ENCODE measurements at regions not wholly inside any gene's neighbourhood (a gene's known extent, or its start where the extent isn't known, plus 50 kb on each side); places are given as distances from the start of the nearest gene placed in this dataset.

DNA sequence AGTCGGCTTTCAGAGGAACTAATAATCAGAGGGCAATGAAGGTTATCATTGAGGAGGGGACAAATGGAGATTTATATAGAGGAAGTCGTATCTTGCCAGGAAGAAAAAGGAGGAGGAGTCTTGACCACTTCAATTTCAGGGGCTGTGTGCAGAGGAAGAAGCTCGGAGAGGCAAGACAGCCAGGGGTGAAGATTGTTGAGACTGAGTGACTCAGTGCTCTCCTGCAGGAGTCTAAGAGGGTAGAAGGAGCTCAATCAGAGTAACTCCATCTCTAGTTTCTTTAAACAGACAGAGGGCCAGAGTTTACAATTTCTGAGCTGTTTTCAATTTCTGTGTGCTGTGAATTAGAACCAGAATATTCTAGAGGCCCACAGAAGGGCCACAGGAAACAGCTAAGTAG lies 439.3 kb upstream of the PRICKLE1 start:
- peaks cover 11% of the 10 kb centered on the region for H3K9me3 Mint-ChIP-seq

DNA sequence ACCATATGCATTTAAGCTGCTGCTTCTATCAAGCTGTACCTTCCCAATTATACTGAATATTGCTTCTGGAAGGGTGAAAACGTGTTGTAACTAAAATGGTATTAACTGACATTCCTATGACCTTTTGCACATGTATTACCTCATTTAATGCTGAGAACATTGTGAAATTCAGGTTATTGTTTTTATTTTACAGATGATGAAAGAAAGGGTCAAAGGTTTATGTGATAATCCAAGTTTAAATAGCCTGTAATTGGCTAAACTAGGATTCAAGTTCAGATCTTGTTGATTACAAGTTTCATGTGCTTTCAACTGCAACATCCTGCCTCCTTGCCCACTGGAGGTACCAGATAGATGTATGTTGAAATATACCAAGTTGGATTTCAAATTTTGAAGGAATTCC lies 433.3 kb upstream of the PRICKLE1 start:
- Mint-ChIP-seq H3K9me3 (no peaks in the 10 kb centered on the region), H3K4me1 (no peaks in the 10 kb centered on the region), H3K27ac (ENCODE audit: unreplicated experiment) (no peak overlapping the region), H3K36me3 (ENCODE audit: low read depth) (no peaks in the 10 kb centered on the region), H3K27me3 (ENCODE audit: low read depth) (no peaks in the 10 kb centered on the region), H3K4me3 (no peak overlapping the region)
- DNase-seq (ENCODE audit: low read depth, low spot score) = no peak
- TF ChIP-seq, protein P1, sequence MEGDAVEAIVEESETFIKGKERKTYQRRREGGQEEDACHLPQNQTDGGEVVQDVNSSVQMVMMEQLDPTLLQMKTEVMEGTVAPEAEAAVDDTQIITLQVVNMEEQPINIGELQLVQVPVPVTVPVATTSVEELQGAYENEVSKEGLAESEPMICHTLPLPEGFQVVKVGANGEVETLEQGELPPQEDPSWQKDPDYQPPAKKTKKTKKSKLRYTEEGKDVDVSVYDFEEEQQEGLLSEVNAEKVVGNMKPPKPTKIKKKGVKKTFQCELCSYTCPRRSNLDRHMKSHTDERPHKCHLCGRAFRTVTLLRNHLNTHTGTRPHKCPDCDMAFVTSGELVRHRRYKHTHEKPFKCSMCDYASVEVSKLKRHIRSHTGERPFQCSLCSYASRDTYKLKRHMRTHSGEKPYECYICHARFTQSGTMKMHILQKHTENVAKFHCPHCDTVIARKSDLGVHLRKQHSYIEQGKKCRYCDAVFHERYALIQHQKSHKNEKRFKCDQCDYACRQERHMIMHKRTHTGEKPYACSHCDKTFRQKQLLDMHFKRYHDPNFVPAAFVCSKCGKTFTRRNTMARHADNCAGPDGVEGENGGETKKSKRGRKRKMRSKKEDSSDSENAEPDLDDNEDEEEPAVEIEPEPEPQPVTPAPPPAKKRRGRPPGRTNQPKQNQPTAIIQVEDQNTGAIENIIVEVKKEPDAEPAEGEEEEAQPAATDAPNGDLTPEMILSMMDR (conservative IDR thresholded peaks at IDR 0.05) = no peak

More for the DNA sequence above, 439.3 kb upstream of the PRICKLE1 start:
- peaks cover 2% of the 10 kb centered on the region for H3K36me3 Mint-ChIP-seq (ENCODE audit: low read depth)
- H3K27ac Mint-ChIP-seq (ENCODE audit: unreplicated experiment) = no peak overlapping the region
- H3K4me3 Mint-ChIP-seq = no peak overlapping the region
- no peaks in the 10 kb centered on the region for H3K4me1 Mint-ChIP-seq
- no peaks in the 10 kb centered on the region for H3K27me3 Mint-ChIP-seq (ENCODE audit: low read depth)
- no peak for DNase-seq (ENCODE audit: low read depth, low spot score)
- TF ChIP-seq, protein P1 (conservative IDR thresholded peaks at IDR 0.05) = no peak

- H3K4me3 Mint-ChIP-seq = no peak overlapping the region
These were observed 425.7 kb upstream of the PRICKLE1 start for GRCh38 chr12:43015090-43015737.

DNA sequence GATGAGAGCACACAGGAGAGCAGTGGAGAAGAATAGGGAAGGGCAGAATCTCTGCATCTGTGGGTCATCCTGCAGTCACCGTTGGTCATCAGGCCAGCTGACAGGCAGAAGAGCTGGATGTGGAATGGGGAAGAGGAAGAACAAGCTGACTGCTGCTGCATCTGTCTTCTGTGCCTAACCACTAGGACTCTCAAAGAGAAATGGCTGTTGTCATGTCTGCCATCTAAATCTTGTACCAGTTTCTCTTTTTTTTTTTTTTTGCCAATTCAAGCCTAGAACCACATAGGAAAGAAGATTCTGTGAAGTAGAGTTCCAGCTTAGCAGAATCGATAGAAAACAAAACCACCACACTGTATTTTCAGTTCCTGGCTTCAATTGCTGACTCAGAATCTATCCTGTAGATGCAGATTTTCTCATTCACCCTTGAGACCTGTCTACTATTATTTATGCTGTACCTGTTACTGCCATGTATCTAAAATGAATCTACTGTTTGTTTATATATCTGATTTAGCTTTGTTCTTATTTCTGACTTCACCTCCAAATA lies 421.9 kb upstream of the PRICKLE1 start:
- H3K27me3 Mint-ChIP-seq (ENCODE audit: low read depth) = no peaks in the 10 kb centered on the region
- no peak overlapping the region for H3K4me3 Mint-ChIP-seq
- peaks cover 18% of the 10 kb centered on the region for H3K4me1 Mint-ChIP-seq
- no peak for DNase-seq (ENCODE audit: low read depth, low spot score)
- peaks cover 9% of the 10 kb centered on the region for H3K36me3 Mint-ChIP-seq (ENCODE audit: low read depth)
- TF ChIP-seq, protein P1 (conservative IDR thresholded peaks at IDR 0.05) = no peak
- H3K27ac Mint-ChIP-seq (ENCODE audit: unreplicated experiment) = no peak overlapping the region
- peaks cover 14% of the 10 kb centered on the region for H3K9me3 Mint-ChIP-seq

More at GRCh38 chr12:43015090-43015737, 425.7 kb upstream of the PRICKLE1 start:
- TF ChIP-seq, protein P1 (conservative IDR thresholded peaks at IDR 0.05) = no peak
- Mint-ChIP-seq H3K27me3 (ENCODE audit: low read depth) (no peaks in the 10 kb centered on the region), H3K9me3 (peaks cover 9% of the 10 kb centered on the region), H3K27ac (ENCODE audit: unreplicated experiment) (no peak overlapping the region), H3K4me1 (no peaks in the 10 kb centered on the region), H3K36me3 (ENCODE audit: low read depth) (peaks cover 9% of the 10 kb centered on the region)
- DNase-seq (ENCODE audit: low read depth, low spot score) = no peak

- peaks cover under 1% of the 10 kb centered on the region for H3K36me3 Mint-ChIP-seq (ENCODE audit: low read depth)
These were observed 420.3 kb upstream of the PRICKLE1 start for GRCh38 chr12:43009846-43010240.

More at GRCh38 chr12:43009846-43010240, 420.3 kb upstream of the PRICKLE1 start:
- H3K4me3 Mint-ChIP-seq = no peak overlapping the region
- peaks cover 28% of the 10 kb centered on the region for H3K4me1 Mint-ChIP-seq
- DNase-seq (ENCODE audit: low read depth, low spot score) = no peak
- no peak overlapping the region for H3K27ac Mint-ChIP-seq (ENCODE audit: unreplicated experiment)
- TF ChIP-seq, protein P1 (conservative IDR thresholded peaks at IDR 0.05) = no peak
- H3K9me3 Mint-ChIP-seq = peaks cover 11% of the 10 kb centered on the region
- H3K27me3 Mint-ChIP-seq (ENCODE audit: low read depth) = no peaks in the 10 kb centered on the region
